Activated CD4-positive, alpha-beta memory T cell treated with anti-CD3 and anti-CD28 coated beads, Interleukin-2, amount 10 ng/mL, durations not matched to agents 7 days and 5 days (primary cell): ENCODE measurements at regions not wholly inside any gene's neighbourhood (a gene's known extent, or its start where the extent isn't known, plus 50 kb on each side); places are given as distances from the start of the nearest gene placed in this dataset.

ENCODE experiments used
- CTCF ChIA-PET: fragments of 350-600 bp; sonication (Branson Sonifier 250); formaldehyde crosslinking; loops from one replicate; lab custom pipeline; 2021; ENCODE audit warnings: antibody characterized with exemption, inconsistent platforms; lab: Charles Lee
- POLR2A ChIA-PET: fragments of 350-600 bp; sonication (Branson Sonifier 250); formaldehyde crosslinking; loops from one replicate; lab custom pipeline; 2021; ENCODE audit warnings: antibody characterized with exemption; lab: Charles Lee
- DNase-seq: peaks from one replicate; pipeline ENCODE4 v3.0.0-alpha.2; 2020
- H3K27ac Mint-ChIP-seq: one replicate; pipeline ENCODE4 v1.8.0; 2021; ENCODE audit warnings: mild to moderate bottlenecking, mixed read lengths
- H3K27me3 Mint-ChIP-seq: one replicate; pipeline ENCODE4 v1.8.0; 2021; ENCODE audit warnings: mixed read lengths
- H3K36me3 Mint-ChIP-seq: one replicate; pipeline ENCODE4 v1.8.0; 2021; ENCODE audit warnings: low read depth, mixed read lengths
- H3K4me1 Mint-ChIP-seq: one replicate; pipeline ENCODE4 v1.8.0; 2021; ENCODE audit warnings: mixed read lengths
- H3K4me3 Mint-ChIP-seq: one replicate; pipeline ENCODE4 v1.8.0; 2021; ENCODE audit warnings: mild to moderate bottlenecking, mixed read lengths
- H3K9me3 Mint-ChIP-seq: one replicate; pipeline ENCODE4 v1.8.0; 2021; ENCODE audit warnings: mixed read lengths

GRCh38 chr7:67725423-67725822, 728.8 kb downstream of the TYW1 start:
- peaks cover 24% of the 10 kb centered on the region for H3K9me3 Mint-ChIP-seq
- DNase-seq: no peak
- CTCF ChIA-PET: no interaction called here

GRCh38 chr7:67729771-67730170, 733.1 kb downstream of the TYW1 start:
- no peaks in the 10 kb centered on the region for H3K27me3 Mint-ChIP-seq
- no peak overlapping the region for H3K27ac Mint-ChIP-seq
- DNase-seq: no peak
- ChIA-PET POLR2A (no interaction called here), CTCF (no interaction called here)
- no peaks in the 10 kb centered on the region for H3K36me3 Mint-ChIP-seq
- H3K9me3 Mint-ChIP-seq: peaks cover 23% of the 10 kb centered on the region
- H3K4me1 Mint-ChIP-seq: no peaks in the 10 kb centered on the region
- H3K4me3 Mint-ChIP-seq: no peak overlapping the region

More at GRCh38 chr7:67725423-67725822, 728.8 kb downstream of the TYW1 start:
- Mint-ChIP-seq H3K4me1 (no peaks in the 10 kb centered on the region), H3K4me3 (no peak overlapping the region), H3K27me3 (no peaks in the 10 kb centered on the region), H3K27ac (no peak overlapping the region), H3K36me3 (no peaks in the 10 kb centered on the region)
- POLR2A ChIA-PET: no interaction called here

GRCh38 chr7:67731704-67732103, 735.1 kb downstream of the TYW1 start:
- DNase-seq: no peak
- H3K4me3 Mint-ChIP-seq: no peak overlapping the region
- CTCF ChIA-PET: no interaction called here
- peaks cover 27% of the 10 kb centered on the region for H3K9me3 Mint-ChIP-seq
- POLR2A ChIA-PET: no interaction called here
- no peaks in the 10 kb centered on the region for H3K36me3 Mint-ChIP-seq
- H3K27me3 Mint-ChIP-seq: no peaks in the 10 kb centered on the region
- no peak overlapping the region for H3K27ac Mint-ChIP-seq
- H3K4me1 Mint-ChIP-seq: no peaks in the 10 kb centered on the region

GRCh38 chr7:67732898-67733297, 736.3 kb downstream of the TYW1 start:
- Mint-ChIP-seq H3K4me3 (no peak overlapping the region), H3K4me1 (no peaks in the 10 kb centered on the region), H3K27ac (no peak overlapping the region), H3K9me3 (peaks cover 30% of the 10 kb centered on the region), H3K36me3 (no peaks in the 10 kb centered on the region), H3K27me3 (no peaks in the 10 kb centered on the region)
- POLR2A ChIA-PET: no interaction called here
- CTCF ChIA-PET: no interaction called here
- no peak for DNase-seq

- H3K9me3 Mint-ChIP-seq: peaks cover 27% of the 10 kb centered on the region
- no peak for DNase-seq
- ChIA-PET CTCF (no interaction called here), POLR2A (no interaction called here)
- H3K4me1 Mint-ChIP-seq: no peaks in the 10 kb centered on the region
- no peaks in the 10 kb centered on the region for H3K27me3 Mint-ChIP-seq
- H3K4me3 Mint-ChIP-seq: no peak overlapping the region
- H3K36me3 Mint-ChIP-seq: no peaks in the 10 kb centered on the region
- H3K27ac Mint-ChIP-seq: no peak overlapping the region
Measured at GRCh38 chr7:67738145-67738544, 741.5 kb downstream of the TYW1 start.

GRCh38 chr7:67738958-67739357, 742.3 kb downstream of the TYW1 start:
- no peak overlapping the region for H3K4me3 Mint-ChIP-seq
- H3K27ac Mint-ChIP-seq: no peak overlapping the region
- H3K4me1 Mint-ChIP-seq: no peaks in the 10 kb centered on the region
- no peak for DNase-seq
- H3K9me3 Mint-ChIP-seq: peaks cover 25% of the 10 kb centered on the region
- H3K27me3 Mint-ChIP-seq: no peaks in the 10 kb centered on the region
- ChIA-PET POLR2A (no interaction called here), CTCF (no interaction called here)
- no peaks in the 10 kb centered on the region for H3K36me3 Mint-ChIP-seq

GRCh38 chr7:67743501-67743900, 746.9 kb downstream of the TYW1 start:
- no peak overlapping the region for H3K27ac Mint-ChIP-seq
- CTCF ChIA-PET: no interaction called here
- POLR2A ChIA-PET: no interaction called here
- DNase-seq: no peak
- H3K9me3 Mint-ChIP-seq: peaks cover 27% of the 10 kb centered on the region
- H3K27me3 Mint-ChIP-seq: no peaks in the 10 kb centered on the region
- H3K4me3 Mint-ChIP-seq: no peak overlapping the region
- H3K36me3 Mint-ChIP-seq: no peaks in the 10 kb centered on the region
- no peaks in the 10 kb centered on the region for H3K4me1 Mint-ChIP-seq

- POLR2A ChIA-PET: no interaction called here
- Mint-ChIP-seq H3K27me3 (no peaks in the 10 kb centered on the region), H3K4me3 (no peak overlapping the region), H3K27ac (no peak overlapping the region), H3K36me3 (no peaks in the 10 kb centered on the region), H3K4me1 (no peaks in the 10 kb centered on the region), H3K9me3 (peaks cover 17% of the 10 kb centered on the region)
- CTCF ChIA-PET: no interaction called here
- no peak for DNase-seq
Measured at GRCh38 chr7:67752227-67752626, 755.6 kb downstream of the TYW1 start.

GRCh38 chr7:67753891-67754290, 757.3 kb downstream of the TYW1 start:
- Mint-ChIP-seq H3K4me3 (no peak overlapping the region), H3K4me1 (no peaks in the 10 kb centered on the region), H3K36me3 (no peaks in the 10 kb centered on the region), H3K27ac (no peak overlapping the region), H3K27me3 (no peaks in the 10 kb centered on the region), H3K9me3 (peaks cover 13% of the 10 kb centered on the region)
- ChIA-PET CTCF (no interaction called here), POLR2A (no interaction called here)
- DNase-seq: no peak

GRCh38 chr7:67754651-67755050, 758.0 kb downstream of the TYW1 start:
- Mint-ChIP-seq H3K4me1 (no peaks in the 10 kb centered on the region), H3K9me3 (peaks cover 7% of the 10 kb centered on the region), H3K36me3 (no peaks in the 10 kb centered on the region), H3K4me3 (no peak overlapping the region), H3K27me3 (no peaks in the 10 kb centered on the region), H3K27ac (no peak overlapping the region)
- POLR2A ChIA-PET: no interaction called here
- DNase-seq: no peak
- CTCF ChIA-PET: no interaction called here

- DNase-seq: no peak
- no peak overlapping the region for H3K4me3 Mint-ChIP-seq
- CTCF ChIA-PET: no interaction called here
- H3K27me3 Mint-ChIP-seq: no peaks in the 10 kb centered on the region
- POLR2A ChIA-PET: no interaction called here
- peaks cover 13% of the 10 kb centered on the region for H3K9me3 Mint-ChIP-seq
- no peak overlapping the region for H3K27ac Mint-ChIP-seq
- no peaks in the 10 kb centered on the region for H3K36me3 Mint-ChIP-seq
- H3K4me1 Mint-ChIP-seq: no peaks in the 10 kb centered on the region
Measured at GRCh38 chr7:67758551-67758950, 761.9 kb downstream of the TYW1 start.

- H3K27ac Mint-ChIP-seq: no peak overlapping the region
- H3K4me3 Mint-ChIP-seq: no peak overlapping the region
- peaks cover 13% of the 10 kb centered on the region for H3K9me3 Mint-ChIP-seq
- no peak for DNase-seq
- ChIA-PET CTCF (interaction anchor here (0.6 kb wide), 1 partner anchor 61 kb away, joined by 4 read pairs; no protein-coding TSS in a partner anchor), POLR2A (no interaction called here)
- H3K36me3 Mint-ChIP-seq: no peaks in the 10 kb centered on the region
- H3K27me3 Mint-ChIP-seq: no peaks in the 10 kb centered on the region
- H3K4me1 Mint-ChIP-seq: no peaks in the 10 kb centered on the region
Measured at GRCh38 chr7:67760971-67761370, 764.3 kb downstream of the TYW1 start.

- no peak overlapping the region for H3K4me3 Mint-ChIP-seq
- ChIA-PET CTCF (no interaction called here), POLR2A (no interaction called here)
- no peaks in the 10 kb centered on the region for H3K4me1 Mint-ChIP-seq
- H3K36me3 Mint-ChIP-seq: no peaks in the 10 kb centered on the region
- peaks cover 18% of the 10 kb centered on the region for H3K9me3 Mint-ChIP-seq
- no peak for DNase-seq
- no peak overlapping the region for H3K27ac Mint-ChIP-seq
- H3K27me3 Mint-ChIP-seq: no peaks in the 10 kb centered on the region
Measured at GRCh38 chr7:67762516-67762915, 765.9 kb downstream of the TYW1 start.

- no peaks in the 10 kb centered on the region for H3K36me3 Mint-ChIP-seq
- H3K4me3 Mint-ChIP-seq: no peak overlapping the region
- H3K27me3 Mint-ChIP-seq: no peaks in the 10 kb centered on the region
- ChIA-PET POLR2A (no interaction called here), CTCF (no interaction called here)
- no peak for DNase-seq
- H3K9me3 Mint-ChIP-seq: peaks cover 20% of the 10 kb centered on the region
- no peaks in the 10 kb centered on the region for H3K4me1 Mint-ChIP-seq
- no peak overlapping the region for H3K27ac Mint-ChIP-seq
Measured at GRCh38 chr7:67764289-67764688, 767.7 kb downstream of the TYW1 start.
